GM21528 (cell line): ENCODE measurements at regions not wholly inside any gene's neighbourhood (a gene's known extent, or its start where the extent isn't known, plus 50 kb on each side); places are given as distances from the start of the nearest gene placed in this dataset.
A peak's percentile ranks its signal among the peaks of the same experiment; 100 is the strongest.

ENCODE experiments used
- ATAC-seq: cut with Tn5 transposase; IDR thresholded peaks from one replicate; pipeline ENCODE4 v1.9.1; 2021; ENCODE audit warnings: mild to moderate bottlenecking, moderate library complexity; ENCODE audit not compliant: unreplicated experiment, low FRiP score

- peak; percentile 50 for ATAC-seq
Measured at GRCh38 chr14:101705733-101706508, 55.6 kb upstream of the PPP2R5C start.

- no peak for ATAC-seq
Measured at GRCh38 chr14:101706509-101707067, 54.9 kb upstream of the PPP2R5C start.

- ATAC-seq = no peak
Measured at GRCh38 chr14:101707068-101707842, 54.3 kb upstream of the PPP2R5C start.

- no peak for ATAC-seq
Measured at GRCh38 chr14:101707863-101708620, 53.5 kb upstream of the PPP2R5C start.

- ATAC-seq = no peak
Measured at GRCh38 chr14:101708853-101709532, 52.5 kb upstream of the PPP2R5C start.

GRCh38 chr14:101709533-101709881 lies 52.0 kb upstream of the PPP2R5C start:
- ATAC-seq = no peak

GRCh38 chr14:101709962-101710931 lies 51.3 kb upstream of the PPP2R5C start:
- ATAC-seq = no peak

- no peak for ATAC-seq
Measured at GRCh38 chr14:101711041-101711856, 50.3 kb upstream of the PPP2R5C start.
